Type B pancreatic cell (in vitro differentiated cells): ENCODE measurements at regions not wholly inside any gene's neighbourhood (a gene's known extent, or its start where the extent isn't known, plus 50 kb on each side); places are given as distances from the start of the nearest gene placed in this dataset.

Source experiments
- DNase-seq: peaks from one replicate; pipeline ENCODE4 v3.0.0; 2021; ENCODE audit warnings: mixed read lengths; ENCODE audit not compliant: unreplicated experiment; ENCODE audit errors: extremely low spot score
- H3K27ac Mint-ChIP-seq: 2 replicates; pipeline ENCODE4 v1.8.0; 2021; ENCODE audit warnings: mild to moderate bottlenecking, mixed read lengths
- H3K27me3 Mint-ChIP-seq: 2 replicates; pipeline ENCODE4 v1.8.0; 2021; ENCODE audit warnings: mixed read lengths
- H3K36me3 Mint-ChIP-seq: 2 replicates; pipeline ENCODE4 v1.8.0; 2021; ENCODE audit warnings: mixed read lengths
- H3K4me1 Mint-ChIP-seq: one replicate; pipeline ENCODE4 v1.8.0; 2021; ENCODE audit warnings: mixed read lengths; ENCODE audit not compliant: unreplicated experiment
- H3K4me3 Mint-ChIP-seq: 2 replicates; pipeline ENCODE4 v1.8.0; 2021; ENCODE audit warnings: mild to moderate bottlenecking, mixed read lengths
- H3K9me3 Mint-ChIP-seq: 2 replicates; pipeline ENCODE4 v1.8.0; 2021; ENCODE audit warnings: mixed read lengths
- CTCF ChIP-seq: fragments of 200-600 bp; sonication (generic); conservative IDR thresholded peaks from 2 replicates; pipeline ENCODE4 v1.5.0; 2021; ENCODE audit warnings: antibody characterized with exemption, mild to moderate bottlenecking

DNA sequence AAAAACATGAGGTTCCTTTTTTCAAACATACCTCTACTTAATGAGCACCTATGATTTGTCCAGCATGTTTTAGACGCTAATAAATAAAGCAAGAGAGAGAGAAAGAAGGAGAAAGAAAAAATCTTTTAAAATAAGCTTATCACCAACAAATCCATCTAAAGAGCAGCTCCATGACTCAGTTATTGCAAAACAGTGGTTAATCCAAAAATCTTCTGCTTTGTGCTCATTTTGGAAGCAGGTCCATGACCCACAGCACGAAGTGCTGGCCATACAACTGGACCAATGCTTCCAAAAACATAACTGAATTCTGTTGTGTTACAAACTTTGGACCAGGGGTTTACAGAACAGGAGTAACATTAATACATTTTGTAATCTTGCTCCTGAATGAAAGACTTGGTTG is 696.6 kb downstream of the KCNA4 start:
- DNase-seq, result no peak
- Mint-ChIP-seq H3K27ac (no peak overlapping the region), H3K36me3 (no peaks in the 10 kb centered on the region), H3K27me3 (no peaks in the 10 kb centered on the region), H3K4me1 (no peaks in the 10 kb centered on the region), H3K4me3 (no peak overlapping the region), H3K9me3 (no peaks in the 10 kb centered on the region)
- TF ChIP-seq CTCF, result no peak

DNA sequence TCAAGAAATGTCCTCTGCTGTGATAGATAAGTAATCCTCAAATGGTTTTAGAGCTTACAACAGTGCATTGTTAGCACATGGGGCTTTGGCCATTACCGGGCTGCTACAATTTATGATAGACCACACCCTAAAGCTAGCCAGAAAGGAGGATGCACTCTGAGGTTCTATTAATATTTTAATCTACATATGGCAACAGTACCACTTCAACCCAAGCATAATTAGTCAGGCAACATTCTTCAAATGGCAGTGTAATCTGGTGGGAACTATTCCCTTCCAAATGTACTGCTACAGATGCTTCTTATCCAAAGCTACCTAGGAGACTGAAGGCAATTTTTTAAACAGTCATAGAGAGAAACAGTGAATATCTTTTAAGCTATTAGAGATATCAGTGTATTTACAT is 697.6 kb downstream of the KCNA4 start:
- Mint-ChIP-seq H3K27ac (no peak overlapping the region), H3K4me3 (no peak overlapping the region), H3K9me3 (no peaks in the 10 kb centered on the region), H3K36me3 (no peaks in the 10 kb centered on the region), H3K4me1 (no peaks in the 10 kb centered on the region), H3K27me3 (no peaks in the 10 kb centered on the region)
- no peak for TF ChIP-seq CTCF
- no peak for DNase-seq

- no peak for TF ChIP-seq CTCF
- no peak overlapping the region for H3K4me3 Mint-ChIP-seq
- no peaks in the 10 kb centered on the region for H3K27me3 Mint-ChIP-seq
- H3K9me3 Mint-ChIP-seq, result no peaks in the 10 kb centered on the region
- no peak overlapping the region for H3K27ac Mint-ChIP-seq
- DNase-seq, result no peak
- no peaks in the 10 kb centered on the region for H3K36me3 Mint-ChIP-seq
- H3K4me1 Mint-ChIP-seq, result no peaks in the 10 kb centered on the region
Observed at GRCh38 chr11:29318134-29318845, 698.5 kb downstream of the KCNA4 start.

- H3K27me3 Mint-ChIP-seq, result no peaks in the 10 kb centered on the region
- no peak for TF ChIP-seq CTCF
- DNase-seq, result no peak
- H3K9me3 Mint-ChIP-seq, result no peaks in the 10 kb centered on the region
- no peaks in the 10 kb centered on the region for H3K36me3 Mint-ChIP-seq
- no peak overlapping the region for H3K27ac Mint-ChIP-seq
- no peaks in the 10 kb centered on the region for H3K4me1 Mint-ChIP-seq
- H3K4me3 Mint-ChIP-seq, result no peak overlapping the region
Observed at GRCh38 chr11:29317694-29318093, 699.1 kb downstream of the KCNA4 start.

- TF ChIP-seq CTCF, result no peak
- Mint-ChIP-seq H3K27ac (no peak overlapping the region), H3K9me3 (no peaks in the 10 kb centered on the region), H3K27me3 (no peaks in the 10 kb centered on the region), H3K4me3 (no peak overlapping the region), H3K36me3 (no peaks in the 10 kb centered on the region), H3K4me1 (no peaks in the 10 kb centered on the region)
- DNase-seq, result no peak
Observed at GRCh38 chr11:29315275-29315674, 701.6 kb downstream of the KCNA4 start.

GRCh38 chr11:29314211-29314610 is 702.6 kb downstream of the KCNA4 start:
- TF ChIP-seq CTCF, result no peak
- H3K36me3 Mint-ChIP-seq, result no peaks in the 10 kb centered on the region
- DNase-seq, result no peak
- no peaks in the 10 kb centered on the region for H3K27me3 Mint-ChIP-seq
- H3K4me1 Mint-ChIP-seq, result no peaks in the 10 kb centered on the region
- H3K27ac Mint-ChIP-seq, result no peak overlapping the region
- no peaks in the 10 kb centered on the region for H3K9me3 Mint-ChIP-seq
- H3K4me3 Mint-ChIP-seq, result no peak overlapping the region
